ENCODE measurements at regions not wholly inside any gene's neighbourhood (a gene's known extent, or its start where the extent isn't known, plus 50 kb on each side); places are given as distances from the start of the nearest gene placed in this dataset.

- no peak for TF ChIP-seq EZH2 (IDR thresholded peaks at IDR 0.05; ENCODE audit: borderline replicate concordance)
- no peak for TF ChIP-seq CTCF (IDR thresholded peaks at IDR 0.05; ENCODE audit: poor library complexity)
Observed at GRCh38 chr6:140486450-140487361, 1112.3 kb upstream of the CITED2 start.

All from hepatocyte (in vitro differentiated cells).